Activated CD4-positive, alpha-beta T cell treated with anti-CD3 and anti-CD28 coated beads, Interleukin-2, amount 50 U/mL, for 4 hours (primary cell): ENCODE measurements at regions not wholly inside any gene's neighbourhood (a gene's known extent, or its start where the extent isn't known, plus 50 kb on each side); places are given as distances from the start of the nearest gene placed in this dataset.
"Not testable (repeated sequence)": the region's sequence is repeated elsewhere in the genome, so short reads cannot be mapped to it uniquely, and the experiment has no call there.

Source experiments
- DNase-seq, 2 experiments: peaks; one replicate each; pipeline ENCODE4 v3.0.0-alpha.2; 2020

GRCh38 chr18:51337406-51337805 lies 139.9 kb upstream of the MEX3C start:
- DNase-seq: no peak

- no peak for DNase-seq
Measured at GRCh38 chr18:51339856-51340255, 142.4 kb upstream of the MEX3C start.

DNA sequence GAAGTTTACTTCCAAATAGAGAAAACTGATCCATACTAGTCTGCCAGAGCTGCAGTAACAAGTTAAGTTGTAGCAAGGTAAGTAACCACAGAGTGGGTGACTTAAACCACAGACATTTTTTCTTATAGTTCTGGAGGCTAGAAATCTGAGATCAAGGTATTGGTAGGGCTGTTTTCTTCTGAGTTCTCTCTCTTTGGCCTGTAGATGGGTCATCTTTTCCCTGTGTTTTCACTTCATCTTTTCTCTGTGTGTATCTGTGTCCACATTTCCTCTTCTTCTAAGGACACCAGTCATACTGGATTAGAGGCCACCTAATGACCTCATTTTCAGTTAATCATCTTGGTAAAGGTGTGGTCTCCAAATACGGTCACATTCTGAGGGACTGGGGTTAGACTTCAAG lies 142.9 kb upstream of the MEX3C start:
- DNase-seq: no peak

GRCh38 chr18:51342815-51343214 lies 145.3 kb upstream of the MEX3C start:
- no peak for DNase-seq

- DNase-seq: no peak
Measured at GRCh38 chr18:51345848-51346391, 148.4 kb upstream of the MEX3C start.

- DNase-seq: no peak
Measured at GRCh38 chr18:51346404-51346803, 148.9 kb upstream of the MEX3C start.

- DNase-seq: no peak
Measured at GRCh38 chr18:51350081-51350480, 152.6 kb upstream of the MEX3C start.

GRCh38 chr18:51355841-51356240 lies 158.4 kb upstream of the MEX3C start:
- DNase-seq: no peak

GRCh38 chr18:51360301-51360700 lies 162.8 kb upstream of the MEX3C start:
- not testable (repeated sequence) for DNase-seq

- DNase-seq: no peak
Measured at GRCh38 chr18:51361130-51361860, 163.8 kb upstream of the MEX3C start.

DNA sequence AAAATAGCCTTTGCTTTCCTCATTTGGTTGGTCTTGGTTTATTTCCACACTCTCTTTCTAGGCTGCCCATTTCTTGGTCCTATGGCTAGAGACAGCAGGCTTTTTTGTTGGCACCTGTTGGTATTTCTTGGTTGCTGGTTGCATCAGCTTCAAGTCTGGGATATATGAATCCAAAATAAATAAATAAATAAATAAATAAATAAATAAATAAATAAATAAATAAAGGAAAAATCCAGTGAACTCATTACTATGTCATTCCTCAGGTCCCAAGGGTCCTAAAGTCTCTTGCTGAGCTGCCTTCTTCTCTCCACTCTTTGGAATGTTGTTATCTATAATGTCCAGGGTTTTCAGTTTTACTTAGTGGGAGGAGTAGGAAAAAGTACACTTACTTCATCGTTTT lies 165.9 kb upstream of the MEX3C start:
- no peak for DNase-seq

DNA sequence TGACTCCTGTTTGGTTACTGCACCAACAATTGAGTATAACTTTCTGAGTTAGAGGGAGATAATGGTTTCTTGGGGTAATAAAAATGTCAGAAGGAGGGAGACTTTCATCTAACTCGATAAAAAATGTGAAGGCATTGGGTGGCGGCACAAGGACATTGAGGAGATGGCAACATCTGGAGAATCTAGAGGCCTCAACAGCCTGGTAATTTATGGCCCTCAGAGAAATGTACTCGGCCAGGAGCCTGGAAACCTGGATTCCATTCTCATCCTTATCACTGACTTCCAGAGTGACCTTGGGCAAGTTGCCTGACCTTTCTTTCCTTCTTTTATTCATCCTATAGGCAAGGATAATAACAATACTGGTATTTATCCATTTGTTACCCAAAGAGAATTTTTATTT lies 173.5 kb upstream of the MEX3C start:
- no peak for DNase-seq

GRCh38 chr18:51371929-51372328 lies 174.4 kb upstream of the MEX3C start:
- no peak for DNase-seq

DNA sequence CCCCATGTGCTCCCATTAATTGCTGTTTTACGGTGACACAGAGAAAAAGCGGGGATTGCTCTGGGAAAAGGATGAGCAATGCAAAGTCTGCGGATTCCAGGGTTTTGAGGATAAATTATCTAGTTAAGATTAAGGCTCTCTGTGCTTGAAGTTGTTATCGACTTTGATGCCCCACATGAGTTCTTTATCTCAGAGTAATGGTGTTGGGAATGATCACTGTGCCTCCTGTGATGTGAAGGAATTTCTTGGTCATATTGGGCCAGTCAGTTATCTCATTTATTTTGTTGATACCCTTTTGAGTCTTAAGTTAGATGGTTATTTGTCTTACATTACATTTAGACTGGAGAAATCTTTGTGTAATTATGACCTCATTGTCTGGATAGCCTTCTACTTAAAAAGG lies 184.6 kb upstream of the MEX3C start:
- DNase-seq: no peak

DNA sequence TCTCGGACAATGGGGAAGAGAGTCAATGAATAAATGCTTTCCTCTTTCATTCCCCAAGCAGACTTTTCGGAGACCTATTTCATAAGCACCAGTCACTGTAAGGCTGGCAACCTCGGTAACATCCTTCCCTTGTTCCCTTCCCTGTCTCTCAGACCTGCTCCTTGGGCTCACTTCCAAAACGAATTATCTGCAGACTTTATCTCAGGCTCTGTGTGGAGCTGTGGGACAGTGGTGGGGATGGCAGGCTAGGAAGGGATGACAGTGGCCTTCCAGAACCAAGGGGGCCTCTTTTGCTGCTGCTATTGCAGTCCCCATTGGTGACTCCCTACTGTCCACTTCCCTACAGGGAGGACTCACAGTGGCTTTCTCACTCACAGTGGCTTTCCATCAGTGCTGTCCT lies 185.6 kb upstream of the MEX3C start:
- DNase-seq: no peak

GRCh38 chr18:51383711-51384110 lies 186.2 kb upstream of the MEX3C start:
- DNase-seq: no peak

DNA sequence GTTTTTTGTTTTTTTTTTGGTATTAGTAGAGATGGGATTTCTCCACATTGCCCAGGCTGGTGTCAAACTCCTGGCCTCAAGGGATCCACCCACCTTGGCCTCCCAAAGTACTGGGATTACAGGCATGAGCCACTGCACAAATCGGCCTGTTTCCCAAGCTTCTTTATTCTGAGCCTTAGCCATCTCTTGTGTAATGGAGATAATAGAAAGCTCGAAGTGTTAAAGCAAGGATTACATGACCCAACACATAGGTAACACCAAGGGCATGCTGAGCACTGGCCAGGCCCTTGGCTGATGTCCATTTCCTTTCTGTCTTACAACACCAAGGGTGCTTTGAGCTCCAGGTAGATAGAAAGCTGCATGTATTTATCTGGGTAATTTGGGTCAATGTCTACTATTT lies 187.8 kb upstream of the MEX3C start:
- no peak for DNase-seq

DNA sequence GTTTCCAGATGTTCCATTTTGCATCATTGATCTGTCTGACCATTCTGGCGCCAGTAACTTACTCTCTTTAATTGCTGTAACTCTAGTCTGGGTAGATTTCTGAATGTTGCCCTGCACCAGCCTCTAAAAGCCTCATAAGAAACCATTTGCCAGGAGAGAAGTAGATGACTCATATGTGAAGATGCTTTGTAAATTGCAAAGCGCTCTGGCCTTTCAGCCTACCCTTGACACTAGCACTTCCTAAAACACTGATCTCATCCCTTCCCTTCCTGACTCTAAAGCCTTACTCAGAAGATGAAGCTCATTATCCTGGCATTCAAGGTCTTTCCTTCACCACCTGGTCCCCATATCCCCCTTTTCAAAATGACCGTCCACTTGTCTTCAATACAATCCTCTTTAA lies 193.2 kb upstream of the MEX3C start:
- DNase-seq: no peak

DNA sequence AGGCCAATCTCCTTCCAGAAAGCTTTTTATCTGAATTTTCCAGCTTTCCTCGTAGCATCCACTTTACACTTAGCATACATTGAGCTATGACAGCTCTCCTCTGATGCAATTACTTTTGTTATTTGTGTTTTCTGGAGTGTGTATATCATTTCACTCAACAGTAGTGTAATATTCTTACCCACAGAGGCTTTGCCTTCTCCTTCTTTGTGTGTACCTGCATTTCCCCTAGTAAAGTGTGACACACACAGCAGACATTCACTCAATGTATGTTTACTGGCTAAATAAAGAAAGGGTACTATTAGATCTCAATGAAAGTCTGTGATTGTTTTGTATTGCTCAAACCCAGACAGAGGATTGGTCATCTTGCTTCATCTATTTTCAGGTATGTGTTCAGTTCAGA lies 193.7 kb upstream of the MEX3C start:
- no peak for DNase-seq

- DNase-seq: no peak
Measured at GRCh38 chr18:51391731-51392130, 194.2 kb upstream of the MEX3C start.

- DNase-seq: no peak
Measured at GRCh38 chr18:51397347-51397962, 200.0 kb upstream of the MEX3C start.

DNA sequence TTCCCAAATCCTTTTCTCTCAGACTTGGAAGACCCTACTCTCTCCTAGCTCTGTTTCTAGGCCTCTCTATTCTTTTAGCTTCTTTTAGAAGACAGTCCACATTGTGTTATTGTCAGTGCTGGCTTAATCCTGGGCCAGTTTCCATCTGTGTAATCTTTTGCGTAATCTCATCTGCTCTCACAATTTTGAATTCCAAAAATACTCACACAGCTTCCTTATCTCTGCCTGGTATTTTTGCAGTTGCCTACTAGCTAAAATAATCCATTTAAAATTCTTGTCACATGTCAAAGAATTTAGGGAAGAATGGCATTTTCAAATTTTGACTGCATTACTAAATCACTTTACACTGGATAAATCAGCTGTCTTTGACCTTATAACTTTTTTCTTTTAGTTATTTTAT lies 200.6 kb upstream of the MEX3C start:
- DNase-seq: no peak

GRCh38 chr18:51399491-51400122 lies 202.1 kb upstream of the MEX3C start:
- DNase-seq: no peak

- DNase-seq: no peak
Measured at GRCh38 chr18:51400721-51401120, 203.2 kb upstream of the MEX3C start.
